ENCODE measurements at regions not wholly inside any gene's neighbourhood (a gene's known extent, or its start where the extent isn't known, plus 50 kb on each side); places are given as distances from the start of the nearest gene placed in this dataset.

DNA sequence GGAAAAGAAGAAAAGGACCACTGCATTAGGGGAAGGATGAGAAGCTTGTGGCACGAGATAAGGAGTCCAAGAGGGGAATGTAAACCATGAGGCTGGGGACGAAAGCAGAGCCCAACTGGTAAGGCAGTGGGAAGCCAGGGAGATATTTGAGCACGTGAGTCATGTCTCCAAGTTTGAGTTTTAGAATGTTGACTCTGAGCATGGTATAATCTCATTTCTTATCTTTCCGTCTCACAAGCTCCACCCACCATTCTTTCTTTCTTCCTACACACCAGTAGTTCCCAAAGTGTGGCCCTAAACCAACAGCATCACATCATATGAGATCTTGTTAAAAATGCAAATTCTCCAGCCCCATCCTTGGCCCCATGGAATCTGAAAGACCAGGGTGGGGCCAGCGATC, 145.3 kb downstream of the PLPP3 start:
- no CpG with 5 or more reads among the region's 5 CpGs for WGBS (ENCODE audit: extremely low coverage, insufficient read length, low lambda C conversion rate)
- H3K4me1 ChIP-seq (ENCODE audit: insufficient read depth, low read length) = peaks cover 15% of the 10 kb centered on the region; the same call in 1 of the 2 replicates

More for the DNA sequence above, 145.3 kb downstream of the PLPP3 start:
- H2BK20ac ChIP-seq (ENCODE audit: low read depth, low read length, poor library complexity, severe bottlenecking) = no peak overlapping the region
- no peaks in the 10 kb centered on the region; a peak in 1 of 5 replicates for H3K9me3 Mint-ChIP-seq
- no peak overlapping the region for H3K9ac ChIP-seq (ENCODE audit: extremely low read depth, insufficient read length, low read length)
- no peak overlapping the region for H2BK15ac ChIP-seq (ENCODE audit: low read depth, low read length)
- no peak overlapping the region for H2BK12ac ChIP-seq (ENCODE audit: insufficient read length, low read depth, low read length)
- no peak overlapping the region for H3T11ph ChIP-seq (ENCODE audit: low read length)
- H4K91ac ChIP-seq (ENCODE audit: insufficient read length, low read depth, low read length) = no peak overlapping the region
- H3K4me1 Mint-ChIP-seq = peaks cover 75 to 79% of the 10 kb centered on the region in 2 experiments
- no peak overlapping the region for H3K23ac ChIP-seq (ENCODE audit: insufficient read length, low read depth, low read length)
- no peak overlapping the region for H4K8ac ChIP-seq (replicated peaks; ENCODE audit: insufficient read length, low read depth, low read length)
- peaks cover 86% of the 10 kb centered on the region for H3K27me3 Mint-ChIP-seq (ENCODE audit: low read depth)
- peaks cover 3% of the 10 kb centered on the region for H3K23me2 ChIP-seq (ENCODE audit: insufficient read length, low read depth, low read length, poor library complexity, severe bottlenecking)
- H2AFZ ChIP-seq (ENCODE audit: low read length) = no peak overlapping the region
- H3K79me2 ChIP-seq (ENCODE audit: insufficient read depth, low read length) = no peaks in the 10 kb centered on the region
- H4K5ac ChIP-seq (ENCODE audit: insufficient read length, low read depth, low read length) = no peak overlapping the region
- no peaks in the 10 kb centered on the region for H3K79me1 ChIP-seq (ENCODE audit: insufficient read depth, low read depth, low read length, poor library complexity, severe bottlenecking)
- H3K9me3 ChIP-seq (ENCODE audit: control insufficient read depth, low read depth, low read length) = no peaks in the 10 kb centered on the region
- no peak overlapping the region for H2AK5ac ChIP-seq (ENCODE audit: insufficient read length, low read length)
- TF ChIP-seq, protein P1, sequence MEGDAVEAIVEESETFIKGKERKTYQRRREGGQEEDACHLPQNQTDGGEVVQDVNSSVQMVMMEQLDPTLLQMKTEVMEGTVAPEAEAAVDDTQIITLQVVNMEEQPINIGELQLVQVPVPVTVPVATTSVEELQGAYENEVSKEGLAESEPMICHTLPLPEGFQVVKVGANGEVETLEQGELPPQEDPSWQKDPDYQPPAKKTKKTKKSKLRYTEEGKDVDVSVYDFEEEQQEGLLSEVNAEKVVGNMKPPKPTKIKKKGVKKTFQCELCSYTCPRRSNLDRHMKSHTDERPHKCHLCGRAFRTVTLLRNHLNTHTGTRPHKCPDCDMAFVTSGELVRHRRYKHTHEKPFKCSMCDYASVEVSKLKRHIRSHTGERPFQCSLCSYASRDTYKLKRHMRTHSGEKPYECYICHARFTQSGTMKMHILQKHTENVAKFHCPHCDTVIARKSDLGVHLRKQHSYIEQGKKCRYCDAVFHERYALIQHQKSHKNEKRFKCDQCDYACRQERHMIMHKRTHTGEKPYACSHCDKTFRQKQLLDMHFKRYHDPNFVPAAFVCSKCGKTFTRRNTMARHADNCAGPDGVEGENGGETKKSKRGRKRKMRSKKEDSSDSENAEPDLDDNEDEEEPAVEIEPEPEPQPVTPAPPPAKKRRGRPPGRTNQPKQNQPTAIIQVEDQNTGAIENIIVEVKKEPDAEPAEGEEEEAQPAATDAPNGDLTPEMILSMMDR (conservative IDR thresholded peaks at IDR 0.05) = no peak
- no peak overlapping the region for H3K14ac ChIP-seq (ENCODE audit: insufficient read depth, low read length)
- H4K20me1 ChIP-seq (ENCODE audit: control insufficient read depth, insufficient read depth, insufficient read length) = no peaks in the 10 kb centered on the region
- H3K18ac ChIP-seq (ENCODE audit: insufficient read length, low read depth, low read length) = no peak overlapping the region
- H3K27ac Mint-ChIP-seq = no peak overlapping the region
- H2BK120ac ChIP-seq (ENCODE audit: low read depth, low read length, poor library complexity, severe bottlenecking) = no peak overlapping the region
- no peak overlapping the region for H2BK5ac ChIP-seq (ENCODE audit: insufficient read length, low read length)
- H3K56ac ChIP-seq (ENCODE audit: insufficient read length, low read depth, low read length) = no peak overlapping the region
- H3K4ac ChIP-seq (ENCODE audit: low read depth, low read length) = no peak overlapping the region
- H3K4me3 Mint-ChIP-seq = no peak overlapping the region
- no peak overlapping the region for H3K27ac ChIP-seq (ENCODE audit: insufficient read length, low read depth, low read length)
- no peak for DNase-seq
- no peak overlapping the region for H3K4me2 ChIP-seq (ENCODE audit: insufficient read depth, insufficient read length, low read length)
- no peaks in the 10 kb centered on the region; a peak in 1 of 7 replicates for H3K36me3 Mint-ChIP-seq (ENCODE audit: insufficient read depth in 1 of 3, low read depth in 3 of 3)
- peaks cover 9% of the 10 kb centered on the region; the same call in 1 of the 2 replicates for H3K27me3 ChIP-seq (ENCODE audit: insufficient read depth, low read length)

All from H9 (cell line).